H1 (cell line): ENCODE measurements at regions not wholly inside any gene's neighbourhood (a gene's known extent, or its start where the extent isn't known, plus 50 kb on each side); places are given as distances from the start of the nearest gene placed in this dataset.

ENCODE experiments used
- BCL11A ChIP-seq, 2 experiments: IDR thresholded peaks; one replicate each; pipeline ENCODE4 v1.6.1; 2011; ENCODE audit warnings: low read depth in 2 of 2, low read length in 2 of 2, mild to moderate bottlenecking in 2 of 2
- CEBPB ChIP-seq: IDR thresholded peaks from 2 replicates; pipeline ENCODE4 v1.6.1; 2012; ENCODE audit warnings: low read depth, low read length
- TEAD4 ChIP-seq: IDR thresholded peaks from 2 replicates; pipeline ENCODE4 v1.6.1; 2012; ENCODE audit warnings: low read depth, low read length, inconsistent platforms, mixed read lengths

DNA sequence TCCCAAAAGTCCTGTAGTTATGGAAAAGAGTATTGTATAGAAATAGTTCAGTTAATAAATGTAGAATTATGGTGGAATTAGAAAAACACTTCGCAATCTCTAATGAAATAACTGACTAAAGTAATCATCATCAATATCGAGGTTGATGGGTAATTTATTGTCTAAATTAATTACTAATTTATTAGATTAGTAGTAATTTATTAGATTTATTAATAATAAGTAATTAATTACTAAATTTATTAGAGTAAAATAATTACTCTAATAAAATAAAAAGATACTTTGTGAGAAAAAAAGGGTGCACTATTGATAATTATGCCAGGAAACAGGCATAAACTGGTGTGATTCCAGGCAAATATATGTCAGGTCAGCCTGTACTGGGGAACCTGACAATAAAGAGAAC, 455.6 kb downstream of the AASDHPPT start (continued):
- no peak for TF ChIP-seq BCL11A (IDR thresholded peaks at IDR 0.05; ENCODE audit: low read depth in 2 of 2, low read length in 2 of 2)
- TF ChIP-seq CEBPB, result no peak
- TF ChIP-seq TEAD4, result no peak
